Omental fat pad (tissue), 3 donors: ENCODE measurements at regions not wholly inside any gene's neighbourhood (a gene's known extent, or its start where the extent isn't known, plus 50 kb on each side); places are given as distances from the start of the nearest gene placed in this dataset.

Experiments
- ATAC-seq: fragments of 150-250 bp; one replicate; pipeline ENCODE4 v1.9.1; 2016; ENCODE audit warnings: mild to moderate bottlenecking, moderate library complexity; ENCODE audit not compliant: low FRiP score
- DNase-seq: peaks from one replicate; pipeline ENCODE4 v3.0.0-alpha.2; 2019; ENCODE audit warnings: low spot score
- CTCF ChIP-seq, 3 donors: fragments of 450-650 bp; IDR thresholded peaks; one replicate each; pipeline ENCODE4 v1.5.1; 2016 to 2017; ENCODE audit warnings: antibody characterized with exemption in 3 of 3, mild to moderate bottlenecking in 3 of 3, moderate library complexity in 2 of 3

GRCh38 chr5:53364061-53364460 lies 116.4 kb upstream of the FST start:
- no peak for ATAC-seq
- no peak for TF ChIP-seq CTCF (IDR thresholded peaks at IDR 0.05)
- DNase-seq = no peak

DNA sequence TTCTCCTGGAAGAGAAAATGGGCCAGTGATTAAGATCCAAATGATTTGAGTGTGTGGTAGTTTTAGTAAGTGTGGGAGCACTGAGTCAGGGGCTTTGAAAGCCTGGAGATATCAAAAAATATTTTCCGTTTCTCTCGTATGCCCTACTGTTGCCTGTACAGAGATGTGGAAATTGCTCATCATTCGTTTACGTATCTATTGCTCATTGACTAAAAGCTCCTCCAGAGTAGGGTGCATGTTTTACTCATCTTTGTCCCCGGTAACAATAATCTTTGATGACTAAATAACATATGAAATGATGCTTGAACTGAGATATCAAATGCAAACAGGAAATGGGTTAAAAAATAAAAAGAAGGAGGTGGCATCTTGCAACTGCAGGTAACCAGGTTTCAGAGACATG lies 114.2 kb upstream of the FST start:
- no peak for ATAC-seq
- no peak for DNase-seq
- no peak for TF ChIP-seq CTCF (IDR thresholded peaks at IDR 0.05)

DNA sequence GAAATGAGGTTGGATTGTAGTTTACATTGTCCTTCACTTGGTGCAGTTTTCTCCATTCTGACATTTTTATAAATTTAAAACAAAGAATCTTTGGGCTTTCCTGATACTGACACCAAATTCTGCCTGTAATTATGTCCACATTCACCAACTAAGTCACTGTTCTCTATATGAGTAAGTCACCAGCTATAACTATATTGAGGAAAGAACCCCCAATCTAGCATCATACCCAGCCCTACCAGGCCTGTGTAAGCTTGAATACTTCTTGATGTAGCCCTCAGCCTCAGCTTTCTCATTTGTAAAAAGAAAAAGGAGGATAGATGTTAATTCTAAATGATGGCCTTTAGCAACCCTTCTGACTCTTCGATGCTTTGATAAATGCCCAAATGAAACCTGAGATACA lies 112.7 kb upstream of the FST start:
- ATAC-seq (no peak), DNase-seq (no peak)

DNA sequence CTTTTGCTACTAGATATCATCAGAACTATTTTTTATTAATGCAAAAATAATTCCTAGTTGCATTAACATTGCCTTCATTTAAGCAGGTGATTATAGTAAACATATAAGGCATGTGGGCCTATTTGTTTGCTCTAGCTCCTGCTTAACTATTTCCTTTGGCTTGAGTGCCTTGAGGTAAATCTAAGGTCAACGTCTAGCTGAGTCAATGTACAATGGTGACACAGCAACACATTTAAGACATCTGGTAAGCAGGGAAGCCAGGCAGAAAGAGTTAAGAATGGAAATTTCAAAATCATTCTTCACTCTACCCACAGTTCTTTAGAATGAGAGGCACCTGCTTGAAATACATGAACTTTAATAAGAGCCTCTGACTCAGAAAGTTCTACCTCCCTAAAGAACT lies 111.9 kb upstream of the FST start:
- TF ChIP-seq CTCF (IDR thresholded peaks at IDR 0.05) = no peak
- DNase-seq (no peak), ATAC-seq (no peak)

More for the DNA sequence above, 112.7 kb upstream of the FST start:
- no peak for TF ChIP-seq CTCF (IDR thresholded peaks at IDR 0.05)

GRCh38 chr5:53368966-53369605 lies 111.3 kb upstream of the FST start:
- TF ChIP-seq CTCF (IDR thresholded peaks at IDR 0.05) = no peak
- no peak for ATAC-seq

GRCh38 chr5:53369681-53370080 lies 110.7 kb upstream of the FST start:
- ATAC-seq (no peak), DNase-seq (no peak)
- TF ChIP-seq CTCF (IDR thresholded peaks at IDR 0.05) = no peak

More at GRCh38 chr5:53368966-53369605, 111.3 kb upstream of the FST start:
- no peak for DNase-seq

DNA sequence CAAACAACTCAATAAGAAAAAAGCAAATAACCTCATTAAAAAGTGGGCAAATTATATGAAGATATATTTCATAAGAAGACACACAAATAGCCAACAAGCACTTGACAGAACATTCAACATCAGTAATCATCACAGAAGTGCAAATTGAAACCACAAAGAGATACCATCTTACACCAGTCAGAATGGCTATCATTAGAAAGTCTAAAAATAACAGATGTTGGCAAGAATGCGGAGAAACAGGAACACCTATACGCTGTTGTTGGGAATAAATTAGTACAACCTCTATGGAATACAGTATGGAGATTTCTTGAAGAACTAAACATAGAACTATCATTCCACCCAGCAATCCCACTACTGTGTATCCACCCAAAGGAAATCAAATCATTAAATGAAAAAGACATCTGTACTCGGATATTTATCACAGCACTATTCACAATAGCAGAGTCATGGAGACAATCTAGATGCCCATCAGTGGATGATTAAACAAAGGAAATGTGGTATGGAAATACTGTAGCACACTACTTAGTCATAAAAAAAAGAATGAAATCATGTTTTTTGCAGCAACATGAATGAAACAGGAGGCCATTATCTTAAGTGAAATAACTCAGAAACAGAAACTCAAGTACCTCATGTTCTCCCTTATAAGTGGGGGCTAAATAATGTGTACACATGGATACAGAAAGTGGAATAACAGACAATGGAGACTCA lies 106.8 kb upstream of the FST start:
- DNase-seq (no peak), ATAC-seq (no peak)
- TF ChIP-seq CTCF (IDR thresholded peaks at IDR 0.05) = no peak
